ENCODE measurements at regions not wholly inside any gene's neighbourhood (a gene's known extent, or its start where the extent isn't known, plus 50 kb on each side); places are given as distances from the start of the nearest gene placed in this dataset.

- Histone ChIP-seq H3K4me1 (ENCODE audit: low read depth) (no peaks in the 10 kb centered on the region), H3K9me3 (ENCODE audit: low read depth) (no peaks in the 10 kb centered on the region), H3K36me3 (no peaks in the 10 kb centered on the region), H3K4me3 (no peak overlapping the region), H3K27ac (no peak overlapping the region), H3K27me3 (peaks cover 4% of the 10 kb centered on the region)
- DNase-seq (ENCODE audit: low read depth in 1 of 2, low spot score in 1 of 2), result no peak
- TF ChIP-seq, protein P1, sequence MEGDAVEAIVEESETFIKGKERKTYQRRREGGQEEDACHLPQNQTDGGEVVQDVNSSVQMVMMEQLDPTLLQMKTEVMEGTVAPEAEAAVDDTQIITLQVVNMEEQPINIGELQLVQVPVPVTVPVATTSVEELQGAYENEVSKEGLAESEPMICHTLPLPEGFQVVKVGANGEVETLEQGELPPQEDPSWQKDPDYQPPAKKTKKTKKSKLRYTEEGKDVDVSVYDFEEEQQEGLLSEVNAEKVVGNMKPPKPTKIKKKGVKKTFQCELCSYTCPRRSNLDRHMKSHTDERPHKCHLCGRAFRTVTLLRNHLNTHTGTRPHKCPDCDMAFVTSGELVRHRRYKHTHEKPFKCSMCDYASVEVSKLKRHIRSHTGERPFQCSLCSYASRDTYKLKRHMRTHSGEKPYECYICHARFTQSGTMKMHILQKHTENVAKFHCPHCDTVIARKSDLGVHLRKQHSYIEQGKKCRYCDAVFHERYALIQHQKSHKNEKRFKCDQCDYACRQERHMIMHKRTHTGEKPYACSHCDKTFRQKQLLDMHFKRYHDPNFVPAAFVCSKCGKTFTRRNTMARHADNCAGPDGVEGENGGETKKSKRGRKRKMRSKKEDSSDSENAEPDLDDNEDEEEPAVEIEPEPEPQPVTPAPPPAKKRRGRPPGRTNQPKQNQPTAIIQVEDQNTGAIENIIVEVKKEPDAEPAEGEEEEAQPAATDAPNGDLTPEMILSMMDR (IDR thresholded peaks at IDR 0.05; ENCODE audit: low read depth, low read length), result no peak
Measured at GRCh38 chr1:63143482-63143881, 178.9 kb upstream of the FOXD3 start.

GRCh38 chr1:63147783-63148182, 174.6 kb upstream of the FOXD3 start:
- Histone ChIP-seq H3K27ac (no peak overlapping the region), H3K27me3 (peaks cover 33% of the 10 kb centered on the region), H3K9me3 (ENCODE audit: low read depth) (no peaks in the 10 kb centered on the region), H3K4me3 (no peak overlapping the region), H3K36me3 (no peaks in the 10 kb centered on the region), H3K4me1 (ENCODE audit: low read depth) (no peaks in the 10 kb centered on the region)
- TF ChIP-seq, protein P1 (IDR thresholded peaks at IDR 0.05; ENCODE audit: low read depth, low read length), result no peak
- DNase-seq (ENCODE audit: low read depth in 1 of 2, low spot score in 1 of 2), result no peak

- DNase-seq (ENCODE audit: low read depth in 1 of 2, low spot score in 1 of 2), result peak; percentile 54 to 78
- TF ChIP-seq, protein P1 (IDR thresholded peaks at IDR 0.05; ENCODE audit: low read depth, low read length), result peak; percentile 81
- Histone ChIP-seq H3K27ac (no peak overlapping the region), H3K4me3 (no peak overlapping the region), H3K27me3 (peaks cover 44% of the 10 kb centered on the region), H3K4me1 (ENCODE audit: low read depth) (no peaks in the 10 kb centered on the region), H3K36me3 (no peaks in the 10 kb centered on the region), H3K9me3 (ENCODE audit: low read depth) (no peaks in the 10 kb centered on the region)
Measured at GRCh38 chr1:63148825-63149645, 173.3 kb upstream of the FOXD3 start.

DNA sequence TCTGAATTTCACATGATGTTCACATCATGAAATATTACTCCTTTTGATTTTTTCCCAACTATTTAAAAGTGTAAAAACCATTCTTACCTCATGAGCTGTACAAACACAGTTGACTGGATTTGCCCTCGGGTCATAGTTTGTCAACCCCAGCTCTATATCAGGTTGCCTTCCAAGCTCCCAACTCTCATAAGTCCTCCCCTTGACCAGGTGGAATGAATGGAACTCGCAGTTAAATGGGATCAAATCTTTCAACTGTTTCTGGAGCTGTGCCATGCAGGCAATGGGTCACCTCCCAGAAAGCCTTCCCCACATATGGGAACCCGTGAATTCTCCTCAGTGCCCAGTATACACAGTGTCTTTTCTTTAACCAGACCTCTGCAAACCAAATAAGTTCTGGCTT, 169.8 kb upstream of the FOXD3 start:
- Histone ChIP-seq H3K27me3 (peaks cover 49% of the 10 kb centered on the region), H3K9me3 (ENCODE audit: low read depth) (no peaks in the 10 kb centered on the region), H3K4me3 (no peak overlapping the region), H3K36me3 (no peaks in the 10 kb centered on the region), H3K4me1 (ENCODE audit: low read depth) (peaks cover 3% of the 10 kb centered on the region), H3K27ac (no peak overlapping the region)
- no peak for DNase-seq (ENCODE audit: low read depth in 1 of 2, low spot score in 1 of 2)
- TF ChIP-seq, protein P1 (IDR thresholded peaks at IDR 0.05; ENCODE audit: low read depth, low read length), result no peak

- no peaks in the 10 kb centered on the region for H3K36me3 ChIP-seq
- DNase-seq (ENCODE audit: low read depth in 1 of 2, low spot score in 1 of 2), result no peak
- peaks cover 3% of the 10 kb centered on the region for H3K4me1 ChIP-seq (ENCODE audit: low read depth)
- TF ChIP-seq, protein P1 (IDR thresholded peaks at IDR 0.05; ENCODE audit: low read depth, low read length), result no peak
- H3K27me3 ChIP-seq, result peaks cover 72% of the 10 kb centered on the region
- H3K27ac ChIP-seq, result no peak overlapping the region
- H3K4me3 ChIP-seq, result no peak overlapping the region
- H3K9me3 ChIP-seq (ENCODE audit: low read depth), result no peaks in the 10 kb centered on the region
Measured at GRCh38 chr1:63155437-63155836, 166.9 kb upstream of the FOXD3 start.

All from cardiac muscle cell (in vitro differentiated cells and primary cell).